Neuronal stem cell (in vitro differentiated cells): ENCODE measurements at regions not wholly inside any gene's neighbourhood (a gene's known extent, or its start where the extent isn't known, plus 50 kb on each side); places are given as distances from the start of the nearest gene placed in this dataset.
"Not testable (repeated sequence)": the region's sequence is repeated elsewhere in the genome, so short reads cannot be mapped to it uniquely, and the experiment has no call there.

Experiments
- DNase-seq: peaks from one replicate; pipeline ENCODE4 v3.0.0-alpha.2; 2013; ENCODE audit warnings: low spot score
- H2AFZ ChIP-seq: one replicate; pipeline ENCODE4 v1.6.1; 2013; ENCODE audit warnings: mild to moderate bottlenecking, low read length, inconsistent platforms
- H2AK5ac ChIP-seq: 2 replicates; pipeline ENCODE4 v1.6.1; 2013; ENCODE audit warnings: low read depth, mild to moderate bottlenecking, inconsistent platforms, low read length, moderate library complexity, mixed read lengths
- H2BK120ac ChIP-seq: 2 replicates; pipeline ENCODE4 v1.6.1; 2013; ENCODE audit warnings: low read depth, mild to moderate bottlenecking, inconsistent platforms, low read length, moderate library complexity, mixed read lengths
- H2BK12ac ChIP-seq: one replicate; pipeline ENCODE4 v1.6.1; 2013; ENCODE audit warnings: low read length, inconsistent platforms
- H2BK15ac ChIP-seq: 2 replicates; pipeline ENCODE4 v1.6.1; 2013; ENCODE audit warnings: mild to moderate bottlenecking, low read length, inconsistent platforms, mixed read lengths
- H2BK5ac ChIP-seq: one replicate; pipeline ENCODE4 v1.6.1; 2013; ENCODE audit warnings: inconsistent platforms, mild to moderate bottlenecking, low read length, moderate library complexity
- H3K14ac ChIP-seq: one replicate; pipeline ENCODE4 v1.6.1; 2013; ENCODE audit warnings: low read length, inconsistent platforms
- H3K18ac ChIP-seq: 2 replicates; pipeline ENCODE4 v1.6.1; 2013; ENCODE audit warnings: low read length, inconsistent platforms
- H3K23ac ChIP-seq: 2 replicates; pipeline ENCODE4 v1.6.1; 2013; ENCODE audit warnings: low read depth, mild to moderate bottlenecking, mixed read lengths, low read length, inconsistent platforms; ENCODE audit not compliant: poor library complexity
- H3K27ac ChIP-seq: replicated peaks from 3 replicates; pipeline ENCODE4 v1.5.1; 2013; ENCODE audit warnings: low read length, inconsistent platforms
- H3K27me3 ChIP-seq, 3 experiments: 2 replicates each; pipeline ENCODE4 v1.6.1; 2013; ENCODE audit warnings: low read length in 3 of 3, mild to moderate bottlenecking in 2 of 3, inconsistent platforms in 1 of 3, low read depth in 1 of 3, mixed read lengths in 1 of 3, moderate library complexity in 1 of 3; ENCODE audit not compliant: control insufficient read depth in 3 of 3, insufficient read depth in 3 of 3
- H3K36me3 ChIP-seq, 2 donors: replicated peaks in 1 of 2; 2 replicates each; pipeline ENCODE4 v1.6.1; 2013; ENCODE audit warnings: low read length in 2 of 2; ENCODE audit not compliant: control insufficient read depth in 2 of 2, insufficient read depth in 2 of 2
- H3K4ac ChIP-seq: 2 replicates; pipeline ENCODE4 v1.6.1; 2013; ENCODE audit warnings: inconsistent platforms, mild to moderate bottlenecking, low read length, moderate library complexity
- H3K4me1 ChIP-seq, 2 donors: 1 replicate in 1 of 2; 2 replicates in 1 of 2; pipeline ENCODE4 v1.6.1; 2013; ENCODE audit warnings: low read length in 2 of 2, low read depth in 1 of 2; ENCODE audit not compliant: control insufficient read depth in 2 of 2, insufficient read depth in 1 of 2
- H3K4me2 ChIP-seq: one replicate; pipeline ENCODE4 v1.6.1; 2013; ENCODE audit warnings: mild to moderate bottlenecking, low read length, inconsistent platforms; ENCODE audit not compliant: insufficient read depth, poor library complexity, severe bottlenecking
- H3K4me3 ChIP-seq, 2 donors: 2 replicates each; pipeline ENCODE4 v1.5.1; 2013; ENCODE audit warnings: low read length in 2 of 2, mild to moderate bottlenecking in 2 of 2, inconsistent platforms in 1 of 2, moderate library complexity in 1 of 2
- H3K79me1 ChIP-seq: one replicate; pipeline ENCODE4 v1.6.1; 2013; ENCODE audit warnings: low read depth, mild to moderate bottlenecking, inconsistent platforms, low read length, moderate library complexity
- H3K9ac ChIP-seq: one replicate; pipeline ENCODE4 v1.6.1; 2013; ENCODE audit warnings: mild to moderate bottlenecking, low read depth, low read length, inconsistent platforms; ENCODE audit not compliant: poor library complexity
- H3K9me3 ChIP-seq, 2 donors: replicated peaks in 1 of 2; 2 replicates each; pipeline versions ENCODE3 to v1.6.1; 2013; ENCODE audit warnings: low read length in 2 of 2, mild to moderate bottlenecking in 2 of 2, inconsistent platforms in 1 of 2, low read depth in 1 of 2, mixed read lengths in 1 of 2, moderate library complexity in 1 of 2; ENCODE audit not compliant: control insufficient read depth in 2 of 2, insufficient read depth in 1 of 2
- H4K8ac ChIP-seq: one replicate; pipeline ENCODE4 v1.6.1; 2013; ENCODE audit warnings: low read depth, mild to moderate bottlenecking, inconsistent platforms, low read length, moderate library complexity
- H4K91ac ChIP-seq: one replicate; pipeline ENCODE4 v1.6.1; 2013; ENCODE audit warnings: low read length, low read depth, mild to moderate bottlenecking, inconsistent platforms; ENCODE audit not compliant: poor library complexity
- WGBS, 2 donors: extraction: QIAGEN DNeasy Blood & Tissue Kit; methylation state at CpG; one replicate each; pipeline ENCODE4 v1.1.7; 2013; ENCODE audit warnings: missing lambda C conversion rate in 2 of 2, mixed read lengths in 1 of 2; ENCODE audit not compliant: insufficient read length in 2 of 2, insufficient replicate concordance in 1 of 2; ENCODE audit errors: extremely low coverage in 2 of 2; 5-methylcytosine and 5-hydroxymethylcytosine counted together

- H2BK5ac ChIP-seq: no peak overlapping the region
- H3K4me1 ChIP-seq: peaks cover 22 to 31% of the 10 kb centered on the region in 2 donors
- H3K27ac ChIP-seq: no peak overlapping the region
- no peak overlapping the region for H3K23ac ChIP-seq
- no peaks in the 10 kb centered on the region for H3K36me3 ChIP-seq
- H2AK5ac ChIP-seq: no peak overlapping the region
- no peaks in the 10 kb centered on the region for H3K79me1 ChIP-seq
- no peak overlapping the region for H2BK12ac ChIP-seq
- no peak overlapping the region for H3K4me2 ChIP-seq
- peak overlapping the region; percentile 13 for H2AFZ ChIP-seq
- H2BK120ac ChIP-seq: no peak overlapping the region
- no peaks in the 10 kb centered on the region for H3K27me3 ChIP-seq
- peaks cover 3 to 6% of the 10 kb centered on the region in 2 donors for H3K9me3 ChIP-seq
- no peak overlapping the region for H4K8ac ChIP-seq
- no peak overlapping the region for H3K4me3 ChIP-seq
- no peak overlapping the region for H3K9ac ChIP-seq
- WGBS, 2 donors: no CpG with 5 or more reads among the region's 3 CpGs
- DNase-seq: no peak
- no peak overlapping the region for H2BK15ac ChIP-seq
- no peak overlapping the region for H4K91ac ChIP-seq
- H3K18ac ChIP-seq: peak overlapping the region; percentile 31
- no peak overlapping the region for H3K14ac ChIP-seq
- no peak overlapping the region for H3K4ac ChIP-seq
Measured at GRCh38 chr2:16200554-16201193, 260.3 kb downstream of the MYCN start.

DNA sequence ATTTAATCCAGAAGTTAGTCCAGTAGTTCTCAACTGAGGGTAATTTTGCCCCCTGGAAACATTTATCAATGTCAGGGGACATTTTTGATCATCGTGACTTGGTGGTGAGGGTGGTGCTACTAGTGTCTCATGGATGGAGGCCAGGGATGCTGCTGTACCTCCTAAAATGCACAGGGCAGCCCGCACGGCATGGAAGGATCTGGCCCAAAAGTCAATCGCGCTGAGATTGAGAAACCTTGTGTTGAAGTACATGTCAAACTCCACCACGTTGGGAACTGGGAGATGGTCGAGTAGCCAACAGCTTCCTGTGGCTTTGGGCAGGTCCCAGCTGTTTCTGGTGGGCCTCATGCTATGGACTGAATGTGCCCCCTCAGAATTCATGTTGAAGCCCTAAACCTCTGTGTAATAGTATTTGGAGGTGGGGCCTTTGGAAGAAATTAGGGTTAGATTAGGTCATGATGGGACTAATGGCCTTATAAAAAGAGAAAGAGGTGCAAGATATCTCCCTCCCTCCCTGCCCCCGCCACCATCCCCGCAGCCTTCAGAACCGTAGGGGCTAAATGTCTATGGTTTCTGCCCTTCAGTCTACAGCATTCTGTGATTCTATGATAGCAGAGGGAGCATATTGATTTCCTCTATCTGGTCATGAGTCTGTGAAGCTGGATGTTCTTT lies 259.7 kb downstream of the MYCN start:
- Histone ChIP-seq H2BK120ac (no peak overlapping the region), H3K18ac (no peak overlapping the region), H3K4me1 (peaks cover 19 to 25% of the 10 kb centered on the region in 2 donors), H3K23ac (no peak overlapping the region), H2AK5ac (no peak overlapping the region), H3K14ac (no peak overlapping the region), H3K79me1 (no peaks in the 10 kb centered on the region), H4K8ac (no peak overlapping the region), H3K4me2 (no peak overlapping the region), H2BK15ac (no peak overlapping the region), H3K4me3 (no peak overlapping the region), H3K36me3 (no peaks in the 10 kb centered on the region), H2AFZ (no peak overlapping the region), H3K27me3 (no peaks in the 10 kb centered on the region), H2BK5ac (no peak overlapping the region), H2BK12ac (no peak overlapping the region), H3K9me3 (peaks cover 3 to 6% of the 10 kb centered on the region in 2 donors), H4K91ac (no peak overlapping the region), H3K4ac (no peak overlapping the region), H3K27ac (no peak overlapping the region), H3K9ac (no peak overlapping the region)
- no CpG with 5 or more reads among the region's 10 CpGs for WGBS, 2 donors
- no peak for DNase-seq

GRCh38 chr2:16199241-16199640 lies 258.9 kb downstream of the MYCN start:
- H2AK5ac ChIP-seq, H2BK5ac ChIP-seq, H3K4ac ChIP-seq, H3K27ac ChIP-seq, H3K9ac ChIP-seq, H2AFZ ChIP-seq, H2BK15ac ChIP-seq, H3K23ac ChIP-seq, H2BK12ac ChIP-seq, H3K79me1 ChIP-seq, H2BK120ac ChIP-seq, H3K27me3 ChIP-seq, H4K8ac ChIP-seq, H3K4me3 ChIP-seq, H4K91ac ChIP-seq, DNase-seq, H3K9me3 ChIP-seq, H3K14ac ChIP-seq, H3K18ac ChIP-seq, H3K36me3 ChIP-seq, H3K4me2 ChIP-seq: not testable (repeated sequence)
- WGBS, 2 donors: no CpG with 5 or more reads among the region's 5 CpGs
- peaks cover 13 to 19% of the 10 kb centered on the region in 2 donors for H3K4me1 ChIP-seq

- Histone ChIP-seq H3K9ac (no peak overlapping the region), H3K4me1 (peaks cover 12 to 13% of the 10 kb centered on the region in 2 donors), H2BK12ac (no peak overlapping the region), H4K8ac (no peak overlapping the region), H2AFZ (no peak overlapping the region), H3K14ac (no peak overlapping the region), H3K9me3 (peaks cover 3 to 6% of the 10 kb centered on the region in 2 donors), H2BK5ac (no peak overlapping the region), H3K79me1 (no peaks in the 10 kb centered on the region), H3K27me3 (no peaks in the 10 kb centered on the region), H3K23ac (no peak overlapping the region), H3K27ac (no peak overlapping the region), H3K4ac (no peak overlapping the region), H4K91ac (no peak overlapping the region), H2AK5ac (no peak overlapping the region), H2BK15ac (no peak overlapping the region), H3K36me3 (no peaks in the 10 kb centered on the region), H3K4me3 (no peak overlapping the region), H3K18ac (no peak overlapping the region), H2BK120ac (no peak overlapping the region), H3K4me2 (no peak overlapping the region)
- no CpG with 5 or more reads among the region's 9 CpGs for WGBS, 2 donors
- no peak for DNase-seq
Measured at GRCh38 chr2:16198166-16198912, 258.0 kb downstream of the MYCN start.
